T-helper 1 cell treated with Interleukin-12 subunit alpha and Interleukin-12 subunit beta and Interleukin-4 antibody, amounts not matched to agents 30 μg/mL and 1 μg/mL, for 36 hours (primary cell): ENCODE measurements at regions not wholly inside any gene's neighbourhood (a gene's known extent, or its start where the extent isn't known, plus 50 kb on each side); places are given as distances from the start of the nearest gene placed in this dataset.
"Not testable (repeated sequence)": the region's sequence is repeated elsewhere in the genome, so short reads cannot be mapped to it uniquely, and the experiment has no call there.

Experiments
- H3K27ac Mint-ChIP-seq: one replicate; pipeline ENCODE4 v1.8.0; 2021; ENCODE audit warnings: mild to moderate bottlenecking, mixed read lengths
- H3K27me3 Mint-ChIP-seq: one replicate; pipeline ENCODE4 v1.8.0; 2021; ENCODE audit warnings: low read depth, mixed read lengths
- H3K36me3 Mint-ChIP-seq: one replicate; pipeline ENCODE4 v1.8.0; 2021; ENCODE audit warnings: low read depth, mixed read lengths
- H3K4me1 Mint-ChIP-seq: one replicate; pipeline ENCODE4 v1.8.0; 2021; ENCODE audit warnings: low read depth, mixed read lengths
- H3K4me3 Mint-ChIP-seq: one replicate; pipeline ENCODE4 v1.8.0; 2021; ENCODE audit warnings: mild to moderate bottlenecking, moderate library complexity, mixed read lengths
- H3K9me3 Mint-ChIP-seq: one replicate; pipeline ENCODE4 v1.8.0; 2021; ENCODE audit warnings: mixed read lengths

GRCh38 chr21:9758888-9759287 is 762.5 kb upstream of the TPTE start:
- no peaks in the 10 kb centered on the region for H3K36me3 Mint-ChIP-seq
- no peak overlapping the region for H3K27ac Mint-ChIP-seq
- no peak overlapping the region for H3K4me3 Mint-ChIP-seq
- H3K4me1 Mint-ChIP-seq: no peaks in the 10 kb centered on the region
- H3K27me3 Mint-ChIP-seq: no peaks in the 10 kb centered on the region
- peaks cover 15% of the 10 kb centered on the region for H3K9me3 Mint-ChIP-seq

DNA sequence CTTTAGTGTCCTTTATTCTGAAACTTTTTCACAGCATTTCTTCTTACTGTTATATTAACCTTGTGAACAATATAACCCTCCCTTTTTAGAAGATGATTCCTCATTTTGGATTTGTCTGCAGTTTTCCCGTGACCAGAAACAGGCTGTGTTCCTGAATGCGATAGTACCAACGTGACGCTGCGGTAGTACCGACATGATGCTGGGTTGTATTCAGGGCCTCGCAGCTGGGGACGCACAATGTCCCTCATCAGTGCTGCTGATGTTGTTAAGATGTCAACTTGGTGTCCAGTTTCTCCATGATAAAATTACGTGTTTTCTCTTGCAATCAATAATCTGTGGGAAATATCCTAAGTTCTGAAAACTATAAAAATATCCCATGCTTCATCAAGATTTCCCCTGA is 761.4 kb upstream of the TPTE start:
- H3K27ac Mint-ChIP-seq: no peak overlapping the region
- no peaks in the 10 kb centered on the region for H3K4me1 Mint-ChIP-seq
- no peak overlapping the region for H3K4me3 Mint-ChIP-seq
- H3K9me3 Mint-ChIP-seq: peaks cover 8% of the 10 kb centered on the region
- no peaks in the 10 kb centered on the region for H3K36me3 Mint-ChIP-seq
- no peaks in the 10 kb centered on the region for H3K27me3 Mint-ChIP-seq

DNA sequence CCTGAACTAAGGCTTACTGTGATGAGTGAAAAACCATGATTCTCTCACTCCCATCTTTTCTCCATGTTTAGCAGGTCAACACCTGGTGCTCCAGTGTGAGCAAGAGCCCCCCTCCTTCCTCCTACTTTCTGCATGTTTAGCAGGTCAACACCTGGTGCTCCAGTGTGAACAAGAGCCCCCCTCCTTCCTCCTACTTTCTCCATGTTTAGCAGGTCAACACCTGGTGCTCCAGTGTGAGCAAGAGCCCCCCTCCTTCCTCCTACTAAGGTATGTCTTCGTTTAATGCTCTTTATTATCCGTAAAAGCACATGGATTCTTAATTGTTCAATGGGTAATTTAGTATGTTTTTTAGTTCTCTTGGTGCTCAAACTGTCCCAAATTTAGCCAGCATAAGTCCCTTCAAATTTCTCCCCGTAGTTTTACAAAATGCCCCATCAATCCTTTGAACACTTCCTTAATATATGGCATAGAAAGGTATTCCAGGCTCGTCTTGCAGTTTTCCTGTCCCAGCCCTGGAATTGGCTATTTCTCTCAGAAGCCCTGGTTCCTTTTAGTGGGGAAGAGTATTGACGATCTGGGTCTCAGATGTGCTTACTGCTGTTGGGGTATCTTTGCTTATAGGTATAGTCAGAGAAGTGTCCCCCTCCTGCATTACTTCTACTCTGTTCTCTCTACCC is 760.8 kb upstream of the TPTE start:
- Mint-ChIP-seq H3K4me1 (no peaks in the 10 kb centered on the region), H3K27ac (no peak overlapping the region), H3K4me3 (no peak overlapping the region), H3K27me3 (no peaks in the 10 kb centered on the region), H3K36me3 (no peaks in the 10 kb centered on the region), H3K9me3 (peaks cover 6% of the 10 kb centered on the region)

DNA sequence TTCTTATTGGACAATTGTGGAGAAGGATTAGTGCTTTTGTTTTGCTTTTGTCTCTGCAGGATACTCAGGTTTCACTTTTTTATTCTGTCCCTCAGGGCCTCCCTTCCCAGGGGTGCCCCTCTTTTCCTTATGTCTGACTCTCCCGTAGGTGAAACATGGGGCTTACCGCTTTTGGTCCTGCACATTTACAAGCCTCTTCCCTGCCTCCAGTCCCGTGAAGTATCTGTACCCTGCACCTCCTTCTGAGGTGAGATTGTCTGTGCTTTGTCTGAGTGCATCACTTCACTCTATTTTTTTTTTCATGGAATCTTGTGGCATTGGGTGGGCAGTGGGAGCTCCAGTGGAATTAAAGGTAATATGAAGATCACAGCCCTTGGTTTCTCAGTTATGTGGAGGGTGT is 758.1 kb upstream of the TPTE start:
- Mint-ChIP-seq H3K4me1 (no peaks in the 10 kb centered on the region), H3K4me3 (no peak overlapping the region), H3K9me3 (no peaks in the 10 kb centered on the region), H3K36me3 (no peaks in the 10 kb centered on the region), H3K27me3 (no peaks in the 10 kb centered on the region), H3K27ac (no peak overlapping the region)

DNA sequence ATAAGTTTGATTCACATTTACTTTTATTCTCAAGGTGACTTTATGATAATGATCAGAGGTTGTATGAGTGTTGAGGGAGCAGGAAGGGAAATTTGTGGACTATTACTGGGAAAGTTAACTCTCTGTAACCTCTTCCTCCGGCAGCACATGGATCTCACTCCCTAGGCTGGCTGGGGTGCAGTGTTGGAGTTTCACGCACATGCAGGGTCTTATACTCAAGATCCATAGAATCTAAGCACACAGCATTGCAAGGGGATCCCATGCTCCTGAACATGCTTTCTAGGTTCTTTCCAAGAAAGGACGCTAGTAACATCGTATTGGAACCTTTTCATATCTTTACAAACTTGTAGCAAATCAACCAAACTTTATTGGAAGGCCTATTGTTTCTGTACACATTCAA is 757.6 kb upstream of the TPTE start:
- no peak overlapping the region for H3K27ac Mint-ChIP-seq
- no peak overlapping the region for H3K4me3 Mint-ChIP-seq
- H3K36me3 Mint-ChIP-seq: no peaks in the 10 kb centered on the region
- H3K9me3 Mint-ChIP-seq: no peaks in the 10 kb centered on the region
- H3K4me1 Mint-ChIP-seq: no peaks in the 10 kb centered on the region
- H3K27me3 Mint-ChIP-seq: no peaks in the 10 kb centered on the region

DNA sequence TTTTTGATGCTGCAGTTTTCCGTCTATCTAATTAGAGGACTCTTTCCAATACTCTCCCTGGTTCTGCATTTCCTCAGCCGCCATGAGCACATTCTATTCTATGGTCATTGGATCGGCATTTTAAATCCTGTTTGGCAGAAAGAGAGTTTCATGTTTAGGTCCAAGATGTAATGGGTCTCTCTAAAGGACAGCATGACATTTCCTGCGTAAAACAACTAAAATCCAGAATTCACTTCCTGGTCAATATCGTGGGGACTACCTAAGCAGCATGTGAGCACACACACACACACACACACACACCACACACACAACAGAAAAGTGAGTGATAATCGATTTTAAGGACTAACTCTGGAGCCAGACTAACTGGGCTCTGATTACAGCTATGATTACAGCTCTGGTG is 757.1 kb upstream of the TPTE start:
- H3K9me3 Mint-ChIP-seq, H3K4me1 Mint-ChIP-seq, H3K27ac Mint-ChIP-seq, H3K4me3 Mint-ChIP-seq, H3K27me3 Mint-ChIP-seq, H3K36me3 Mint-ChIP-seq: not testable (repeated sequence)

GRCh38 chr21:9765538-9765937 is 755.8 kb upstream of the TPTE start:
- H3K36me3 Mint-ChIP-seq, H3K27me3 Mint-ChIP-seq, H3K4me1 Mint-ChIP-seq, H3K9me3 Mint-ChIP-seq, H3K4me3 Mint-ChIP-seq, H3K27ac Mint-ChIP-seq: not testable (repeated sequence)

GRCh38 chr21:9766890-9767591 is 754.3 kb upstream of the TPTE start:
- H3K4me1 Mint-ChIP-seq, H3K27me3 Mint-ChIP-seq, H3K36me3 Mint-ChIP-seq, H3K27ac Mint-ChIP-seq, H3K9me3 Mint-ChIP-seq, H3K4me3 Mint-ChIP-seq: not testable (repeated sequence)

DNA sequence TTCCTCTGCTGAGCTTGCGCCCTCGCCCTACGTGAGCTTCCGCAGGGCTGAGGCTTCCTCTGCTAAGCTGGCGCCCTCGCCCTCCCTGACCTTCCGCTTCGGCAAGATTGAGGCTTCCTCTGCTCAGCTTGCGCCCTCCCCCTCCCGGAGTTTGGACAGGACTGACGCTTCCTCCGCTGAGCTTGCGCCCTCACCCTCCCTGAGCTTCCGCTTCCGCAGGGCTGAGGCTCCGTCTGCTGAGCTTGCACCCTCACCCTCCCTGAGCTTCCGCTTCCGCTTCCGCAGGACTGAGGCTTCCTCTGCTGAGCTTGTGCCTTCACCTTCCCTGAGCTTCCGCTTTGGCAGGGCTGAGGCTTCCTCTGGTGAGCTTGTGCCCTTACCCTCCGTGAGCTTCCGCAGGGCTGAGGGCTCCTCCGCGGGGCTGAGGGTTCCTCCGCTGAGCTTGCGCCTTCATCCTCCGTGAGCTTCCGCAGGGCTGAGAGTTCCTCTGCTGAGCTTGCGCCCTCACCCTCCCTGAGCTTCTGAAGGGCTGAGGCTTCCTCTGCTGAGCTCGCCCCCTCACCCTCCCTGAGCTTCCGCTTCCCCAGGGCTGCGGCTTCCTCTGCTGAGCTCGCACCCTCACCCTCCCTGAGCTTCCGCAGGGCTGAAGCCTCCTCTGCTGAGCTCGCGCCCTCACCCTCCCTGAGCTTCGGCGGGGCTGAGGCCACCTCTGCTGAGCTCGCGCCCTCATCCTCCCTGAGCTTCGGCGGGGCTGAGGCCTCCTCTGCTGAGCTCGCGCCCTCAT is 753.6 kb upstream of the TPTE start:
- no peaks in the 10 kb centered on the region for H3K4me1 Mint-ChIP-seq
- no peak overlapping the region for H3K4me3 Mint-ChIP-seq
- no peaks in the 10 kb centered on the region for H3K9me3 Mint-ChIP-seq
- H3K36me3 Mint-ChIP-seq: no peaks in the 10 kb centered on the region
- no peak overlapping the region for H3K27ac Mint-ChIP-seq
- no peaks in the 10 kb centered on the region for H3K27me3 Mint-ChIP-seq

DNA sequence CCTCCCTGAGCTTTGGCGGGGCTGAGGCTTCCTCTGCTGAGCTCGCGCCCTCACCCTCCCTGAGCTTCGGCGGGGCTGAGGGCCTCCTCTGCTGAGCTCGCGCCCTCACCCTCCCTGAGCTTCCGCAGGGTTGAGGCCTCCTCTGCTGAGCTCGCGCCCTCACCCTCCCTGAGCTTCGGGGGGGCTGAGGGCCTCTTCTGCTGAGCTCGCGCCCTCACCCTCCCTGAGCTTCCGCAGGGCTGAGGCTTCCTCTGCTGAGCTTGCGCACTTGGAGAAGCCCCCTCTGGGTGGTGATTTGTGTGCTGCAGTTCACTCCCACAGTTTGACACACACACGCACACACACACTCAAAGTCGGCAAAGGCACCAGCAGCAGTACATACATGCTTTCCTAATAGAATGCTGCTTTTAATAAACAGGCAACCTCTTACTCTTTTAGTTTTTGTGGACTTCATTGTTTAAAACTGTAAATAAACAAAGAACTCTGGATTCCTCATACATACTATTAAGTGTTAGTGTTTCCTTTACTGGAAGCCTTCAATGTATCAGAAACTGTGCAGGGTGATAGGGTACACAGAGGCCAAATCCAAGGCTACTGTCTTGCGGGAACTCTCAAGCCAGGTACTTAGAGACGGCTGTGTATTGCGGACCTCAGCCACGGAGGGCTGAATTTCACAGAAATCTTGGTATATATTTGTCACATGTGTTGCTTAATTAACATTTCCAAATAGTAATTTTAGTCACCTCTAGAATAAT is 752.8 kb upstream of the TPTE start:
- H3K27me3 Mint-ChIP-seq, H3K36me3 Mint-ChIP-seq, H3K9me3 Mint-ChIP-seq, H3K4me3 Mint-ChIP-seq, H3K4me1 Mint-ChIP-seq, H3K27ac Mint-ChIP-seq: not testable (repeated sequence)

- not testable (repeated sequence) for H3K9me3 Mint-ChIP-seq, H3K27me3 Mint-ChIP-seq, H3K36me3 Mint-ChIP-seq, H3K27ac Mint-ChIP-seq, H3K4me1 Mint-ChIP-seq, H3K4me3 Mint-ChIP-seq
Measured at GRCh38 chr21:9769131-9769498, 752.3 kb upstream of the TPTE start.

DNA sequence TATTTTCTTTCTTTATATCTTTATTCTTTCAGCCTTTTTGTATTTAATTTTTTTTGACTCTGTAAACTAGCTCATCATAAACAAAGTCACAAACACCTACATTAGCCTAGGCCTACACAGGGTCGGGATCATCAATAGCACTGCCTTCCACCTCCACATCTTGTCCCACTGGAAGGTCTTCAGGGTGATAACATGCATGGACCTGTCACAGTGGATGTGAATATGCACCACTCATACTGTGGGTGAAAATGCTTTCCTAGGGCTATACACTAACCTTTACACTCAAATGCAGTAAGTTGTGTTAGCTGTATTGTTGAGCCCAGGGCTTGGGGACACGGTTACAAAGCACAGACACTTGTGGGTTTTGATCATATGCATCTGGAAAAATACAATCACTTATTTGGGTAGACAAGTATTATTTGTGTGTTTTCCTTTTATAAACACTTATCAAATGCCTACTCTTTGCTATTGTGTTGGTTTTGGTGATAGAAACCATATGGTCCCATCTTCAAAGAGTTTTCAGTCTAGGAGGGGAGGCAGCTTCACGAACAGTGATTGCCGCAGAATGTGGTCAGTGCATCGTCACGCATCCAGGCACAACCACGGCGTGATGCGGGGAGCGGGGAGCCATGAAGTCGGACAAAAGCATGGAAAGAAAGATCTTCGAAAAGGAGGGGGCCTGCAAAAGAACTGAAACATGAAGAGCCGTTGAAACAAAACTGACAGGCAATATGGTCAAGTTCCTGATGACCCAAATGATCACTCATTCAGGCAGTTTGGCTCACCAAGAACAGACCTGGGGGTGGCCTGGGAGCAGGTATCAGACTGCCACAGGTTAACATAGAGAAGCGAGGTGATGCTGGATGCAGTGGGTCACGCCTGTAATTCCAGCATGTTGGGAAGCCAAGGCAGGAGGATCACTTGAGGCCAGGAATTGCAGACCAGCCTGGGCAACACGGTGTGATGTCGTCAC is 751.4 kb upstream of the TPTE start:
- H3K9me3 Mint-ChIP-seq: peaks cover 14% of the 10 kb centered on the region
- not testable (repeated sequence) for H3K36me3 Mint-ChIP-seq, H3K4me1 Mint-ChIP-seq, H3K4me3 Mint-ChIP-seq, H3K27me3 Mint-ChIP-seq, H3K27ac Mint-ChIP-seq

DNA sequence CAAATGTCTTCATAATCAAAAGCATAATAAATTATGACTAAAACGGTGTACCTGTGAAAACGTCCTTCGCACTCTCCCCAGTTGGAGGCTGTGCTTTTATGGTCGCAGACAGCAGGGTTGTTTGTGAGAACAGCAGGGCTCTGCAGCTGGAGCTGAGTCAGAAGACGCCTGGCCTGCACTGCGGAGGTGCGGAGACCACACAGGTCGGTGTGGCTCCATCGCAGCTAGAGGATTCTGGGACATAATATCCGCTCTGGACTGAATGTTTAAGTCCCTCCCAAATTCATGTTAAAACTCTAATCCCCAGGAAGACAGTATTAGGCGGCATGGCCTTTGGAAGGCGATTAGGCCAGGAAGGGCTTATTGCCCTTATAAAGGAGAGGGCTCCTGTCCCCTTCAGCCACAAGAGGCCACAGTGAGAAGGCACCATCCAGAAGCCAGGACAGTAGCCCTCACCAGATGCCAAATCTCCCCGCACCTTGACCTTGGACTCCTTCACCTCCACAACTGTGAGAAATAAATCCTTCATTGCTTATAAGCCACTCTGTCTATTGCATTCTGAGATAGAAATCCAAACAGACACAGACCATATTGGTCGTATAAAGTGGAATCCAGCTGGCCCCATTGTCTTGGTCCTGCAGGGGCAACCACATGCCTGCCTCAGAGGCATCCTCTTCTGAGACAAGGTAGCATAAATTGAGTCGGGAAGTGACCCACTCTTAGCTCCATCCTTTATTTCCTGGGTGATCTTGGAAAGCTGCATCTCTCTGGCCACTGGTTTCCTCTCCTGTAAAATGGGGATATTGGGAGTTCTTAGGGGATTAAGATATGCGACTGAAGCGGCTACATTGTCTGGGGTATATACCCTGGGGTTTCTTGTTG is 749.7 kb upstream of the TPTE start:
- H3K9me3 Mint-ChIP-seq: peaks cover 29% of the 10 kb centered on the region
- not testable (repeated sequence) for H3K27me3 Mint-ChIP-seq, H3K4me3 Mint-ChIP-seq, H3K27ac Mint-ChIP-seq, H3K4me1 Mint-ChIP-seq, H3K36me3 Mint-ChIP-seq
